Testis (tissue), 2 donors: ENCODE measurements at regions not wholly inside any gene's neighbourhood (a gene's known extent, or its start where the extent isn't known, plus 50 kb on each side); places are given as distances from the start of the nearest gene placed in this dataset.

Experiments used
- POLR2A ChIP-seq: fragments of 450-650 bp; IDR thresholded peaks from one replicate; pipeline ENCODE4 v1.6.1; 2017; ENCODE audit warnings: antibody characterized with exemption, mild to moderate bottlenecking, moderate library complexity
- TF ChIP-seq, protein P1 (sequence below), 3 experiments: fragments of 450-650 bp in 2 of 3; fragments of 200-600 bp in 1 of 3; sonication (generic) in 1 of 3; IDR thresholded peaks; one replicate each; pipeline ENCODE4 v1.5.1; 2016 to 2019; ENCODE audit warnings: antibody characterized with exemption in 3 of 3, mild to moderate bottlenecking in 2 of 3, moderate library complexity in 1 of 3

DNA sequence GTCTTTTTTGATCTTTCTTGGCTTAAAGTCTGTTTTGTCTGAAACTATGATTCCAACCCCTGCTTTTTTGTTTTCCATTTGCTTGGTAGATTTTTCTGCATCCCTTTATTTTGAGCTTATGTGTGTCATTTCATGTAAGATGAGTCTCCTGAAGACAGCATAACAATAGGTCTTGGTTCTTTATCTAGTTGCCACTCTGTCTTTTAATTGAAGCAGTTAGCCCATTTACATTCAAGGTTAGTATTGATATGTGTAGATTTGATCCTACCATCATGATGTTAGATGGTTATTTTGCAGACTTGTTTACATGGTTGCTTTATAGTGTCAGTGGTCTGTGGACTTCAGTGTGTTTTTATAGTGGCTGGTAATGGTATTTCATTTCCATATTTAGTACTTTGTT lies 1678.9 kb downstream of the PCDH9 start:
- TF ChIP-seq, protein P1, sequence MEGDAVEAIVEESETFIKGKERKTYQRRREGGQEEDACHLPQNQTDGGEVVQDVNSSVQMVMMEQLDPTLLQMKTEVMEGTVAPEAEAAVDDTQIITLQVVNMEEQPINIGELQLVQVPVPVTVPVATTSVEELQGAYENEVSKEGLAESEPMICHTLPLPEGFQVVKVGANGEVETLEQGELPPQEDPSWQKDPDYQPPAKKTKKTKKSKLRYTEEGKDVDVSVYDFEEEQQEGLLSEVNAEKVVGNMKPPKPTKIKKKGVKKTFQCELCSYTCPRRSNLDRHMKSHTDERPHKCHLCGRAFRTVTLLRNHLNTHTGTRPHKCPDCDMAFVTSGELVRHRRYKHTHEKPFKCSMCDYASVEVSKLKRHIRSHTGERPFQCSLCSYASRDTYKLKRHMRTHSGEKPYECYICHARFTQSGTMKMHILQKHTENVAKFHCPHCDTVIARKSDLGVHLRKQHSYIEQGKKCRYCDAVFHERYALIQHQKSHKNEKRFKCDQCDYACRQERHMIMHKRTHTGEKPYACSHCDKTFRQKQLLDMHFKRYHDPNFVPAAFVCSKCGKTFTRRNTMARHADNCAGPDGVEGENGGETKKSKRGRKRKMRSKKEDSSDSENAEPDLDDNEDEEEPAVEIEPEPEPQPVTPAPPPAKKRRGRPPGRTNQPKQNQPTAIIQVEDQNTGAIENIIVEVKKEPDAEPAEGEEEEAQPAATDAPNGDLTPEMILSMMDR (IDR thresholded peaks at IDR 0.05) = no peak
- no peak for TF ChIP-seq POLR2A
